Sigmoid colon (tissue), 3 donors: ENCODE measurements at regions not wholly inside any gene's neighbourhood (a gene's known extent, or its start where the extent isn't known, plus 50 kb on each side); places are given as distances from the start of the nearest gene placed in this dataset.

ENCODE experiments used
- CTCF ChIP-seq, 4 experiments: fragments of 450-650 bp in 3 of 4; fragments of 200-600 bp in 1 of 4; IDR thresholded peaks; one replicate each; pipeline ENCODE4 v1.5.1; 2016 to 2019; ENCODE audit warnings: antibody characterized with exemption in 4 of 4, mild to moderate bottlenecking in 3 of 4, moderate library complexity in 2 of 4
- POLR2A ChIP-seq, 2 donors: fragments of 450-650 bp; IDR thresholded peaks; one replicate each; pipeline ENCODE4 v1.6.1; 2016; ENCODE audit warnings: antibody characterized with exemption in 2 of 2, mild to moderate bottlenecking in 2 of 2, moderate library complexity in 2 of 2

GRCh38 chr14:104505085-104506074, 74.2 kb upstream of the C14orf180 start:
- TF ChIP-seq CTCF (IDR thresholded peaks at IDR 0.05): no peak
- no peak for TF ChIP-seq POLR2A (IDR thresholded peaks at IDR 0.05)
